ENCODE measurements at regions not wholly inside any gene's neighbourhood (a gene's known extent, or its start where the extent isn't known, plus 50 kb on each side); places are given as distances from the start of the nearest gene placed in this dataset.

GRCh38 chr18:65358306-65358705 lies 392.5 kb upstream of the CDH7 start:
- TF ChIP-seq POLR2AphosphoS5 (IDR thresholded peaks at IDR 0.05) (no peak), CTCF (IDR thresholded peaks at IDR 0.05) (no peak)
